HG03066 (cell line): ENCODE measurements at regions not wholly inside any gene's neighbourhood (a gene's known extent, or its start where the extent isn't known, plus 50 kb on each side); places are given as distances from the start of the nearest gene placed in this dataset.

ENCODE experiments used
- ATAC-seq: cut with Tn5 transposase; IDR thresholded peaks from one replicate; pipeline ENCODE4 v1.9.1; 2021; ENCODE audit warnings: low read depth; ENCODE audit not compliant: unreplicated experiment

DNA sequence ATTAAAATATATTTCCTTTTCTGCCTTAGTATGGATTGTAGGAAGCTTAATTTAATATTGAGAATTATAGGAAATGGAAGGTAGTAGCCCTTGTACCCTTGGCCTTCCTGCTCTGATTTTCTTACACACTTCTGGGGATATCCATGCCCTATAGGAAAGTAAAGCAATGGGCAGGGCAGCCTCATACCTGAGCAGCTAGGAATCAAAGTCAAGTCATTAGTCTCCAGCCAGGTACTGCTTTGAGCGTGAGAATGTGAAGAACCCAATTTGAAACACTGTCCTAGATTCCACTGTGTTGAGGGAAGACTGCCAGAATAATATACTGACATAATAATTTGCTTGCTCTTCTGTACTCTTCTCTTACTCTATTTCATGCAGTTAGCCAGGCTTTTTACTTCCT is 51.0 kb upstream of the L3MBTL3 start:
- ATAC-seq = no peak

- no peak for ATAC-seq
Measured at GRCh38 chr6:129966125-129966524, 52.3 kb upstream of the L3MBTL3 start.

DNA sequence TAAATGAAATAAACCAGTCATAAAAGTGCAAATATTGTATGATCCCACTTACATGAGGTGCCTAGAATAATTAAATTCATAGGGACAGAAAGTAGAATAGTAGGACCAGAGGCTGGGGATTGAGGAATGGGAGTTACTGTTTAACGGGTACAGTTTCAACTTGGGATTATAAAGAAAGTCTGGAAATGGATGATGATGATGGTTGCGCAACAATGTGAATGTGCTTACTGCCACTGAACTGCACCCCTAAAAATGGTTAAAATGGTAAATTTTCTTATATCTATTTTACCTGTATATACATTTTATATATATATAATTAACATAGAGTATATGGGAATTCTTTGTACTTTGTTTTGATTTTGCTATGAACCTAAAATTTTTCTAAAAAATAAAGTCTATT is 53.3 kb upstream of the L3MBTL3 start:
- ATAC-seq = no peak

DNA sequence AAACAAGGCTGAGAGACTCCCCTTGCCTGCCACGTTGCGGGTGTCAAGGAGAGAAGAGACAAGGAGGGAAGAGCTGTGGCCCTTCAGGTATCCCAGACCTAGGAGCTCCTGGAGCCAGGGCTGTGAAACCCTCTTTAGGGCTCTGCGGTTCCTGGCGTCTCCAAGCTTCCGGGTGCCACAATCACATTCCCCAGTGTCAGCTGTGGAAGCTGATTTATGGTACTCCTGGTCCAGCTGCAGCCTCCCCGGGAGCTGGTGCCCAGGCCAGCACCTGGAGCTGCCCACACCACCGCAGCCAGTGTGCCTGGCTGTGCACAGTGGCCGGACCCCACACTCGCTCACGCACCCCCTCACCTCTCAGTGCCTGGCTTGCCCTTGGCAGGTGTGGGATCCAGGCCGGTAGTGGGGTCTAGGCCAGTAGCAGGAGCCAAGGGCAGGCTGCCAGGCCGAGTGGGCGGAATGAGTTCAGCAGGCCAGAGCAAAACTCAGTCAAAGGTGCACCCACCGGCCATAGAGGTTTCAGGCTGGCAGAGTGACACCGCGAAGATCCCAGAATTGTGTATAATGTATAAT is 58.9 kb upstream of the L3MBTL3 start:
- ATAC-seq = no peak

- no peak for ATAC-seq
Measured at GRCh38 chr6:129957941-129958898, 60.2 kb upstream of the L3MBTL3 start.

DNA sequence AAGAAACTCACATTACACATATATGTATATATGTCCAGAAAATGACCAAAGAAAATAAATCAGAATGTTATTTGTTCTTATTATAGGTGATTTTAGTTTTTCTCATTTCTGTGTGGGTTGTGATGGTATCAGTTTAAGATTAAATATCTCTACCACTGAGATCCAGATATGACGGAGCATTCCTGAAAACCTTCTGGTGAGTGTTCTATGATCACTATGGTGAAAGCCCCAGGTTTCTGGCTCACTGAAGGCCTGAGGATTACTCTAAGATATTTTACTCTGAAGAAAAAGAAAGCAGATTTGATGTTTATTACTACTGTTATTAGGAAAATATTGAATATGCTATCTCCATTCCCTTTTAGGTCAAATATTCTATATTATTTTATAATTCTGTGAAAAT is 62.8 kb upstream of the L3MBTL3 start:
- ATAC-seq = no peak

GRCh38 chr6:129954749-129955431 is 63.5 kb upstream of the L3MBTL3 start:
- ATAC-seq = no peak

GRCh38 chr6:129947797-129948196 is 70.6 kb upstream of the L3MBTL3 start:
- ATAC-seq = no peak

GRCh38 chr6:129946439-129947140 is 71.8 kb upstream of the L3MBTL3 start:
- no peak for ATAC-seq

GRCh38 chr6:129943637-129944271 is 74.6 kb upstream of the L3MBTL3 start:
- ATAC-seq = no peak

GRCh38 chr6:129940454-129941195 is 77.8 kb upstream of the L3MBTL3 start:
- no peak for ATAC-seq

- no peak for ATAC-seq
Measured at GRCh38 chr6:129938249-129939020, 77.3 kb upstream of the TMEM244 start.

DNA sequence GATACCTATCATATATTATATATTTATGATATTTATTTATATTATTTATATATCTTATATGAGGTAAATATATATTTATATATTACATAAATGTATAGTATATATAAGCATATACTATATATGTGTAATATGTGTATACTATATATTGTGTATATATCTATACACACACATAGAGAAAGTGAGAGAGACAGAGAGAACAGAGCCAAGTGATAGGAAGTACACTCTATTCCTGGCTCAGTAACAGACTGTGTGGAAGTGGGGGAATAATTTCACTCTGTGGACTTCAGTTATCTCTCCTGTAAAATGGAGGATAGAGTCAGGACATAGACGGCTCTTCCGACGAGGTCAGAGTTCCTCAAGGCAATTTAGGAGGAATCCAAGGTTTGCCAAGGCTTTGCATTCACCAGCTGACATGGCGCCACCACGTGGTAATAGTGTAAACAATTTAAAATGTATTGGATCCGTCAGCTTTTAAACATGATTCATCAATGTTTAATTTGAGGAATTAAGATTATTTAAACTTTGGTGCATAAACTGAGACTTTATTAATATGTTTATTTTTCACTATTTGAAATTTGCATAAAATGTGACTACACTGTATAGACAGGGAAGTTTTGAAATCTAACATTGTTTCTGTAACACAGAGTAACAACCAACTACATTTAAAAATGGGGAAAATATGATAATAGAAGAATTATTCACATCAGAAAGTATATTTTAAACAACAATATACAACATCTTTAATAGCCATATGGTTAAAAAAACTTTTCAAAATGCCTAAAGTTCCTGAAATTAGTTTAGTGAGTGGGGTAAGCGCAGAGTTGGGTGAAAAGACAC is 75.4 kb upstream of the TMEM244 start:
- ATAC-seq = peak; percentile 68

DNA sequence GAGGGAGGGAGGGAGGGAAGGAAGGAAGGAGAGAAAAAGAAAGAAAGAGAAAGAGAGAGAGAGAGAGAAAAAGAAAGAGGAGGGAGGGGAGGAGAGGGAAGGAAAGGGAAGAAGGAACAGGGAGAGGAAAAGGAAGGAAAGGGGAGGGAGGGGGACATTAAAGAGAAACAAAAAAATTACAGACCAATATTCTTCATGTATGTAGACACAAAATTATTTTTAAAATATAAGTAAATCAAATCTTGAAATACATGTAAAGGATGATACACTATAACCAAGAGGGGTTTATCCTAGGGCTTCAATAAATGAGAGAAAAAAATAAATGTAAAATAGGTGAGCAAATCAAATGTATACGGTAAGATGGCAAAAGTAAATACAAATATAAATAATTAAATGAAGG is 71.2 kb upstream of the TMEM244 start:
- ATAC-seq = no peak

GRCh38 chr6:129929433-129929832 is 68.3 kb upstream of the TMEM244 start:
- no peak for ATAC-seq

DNA sequence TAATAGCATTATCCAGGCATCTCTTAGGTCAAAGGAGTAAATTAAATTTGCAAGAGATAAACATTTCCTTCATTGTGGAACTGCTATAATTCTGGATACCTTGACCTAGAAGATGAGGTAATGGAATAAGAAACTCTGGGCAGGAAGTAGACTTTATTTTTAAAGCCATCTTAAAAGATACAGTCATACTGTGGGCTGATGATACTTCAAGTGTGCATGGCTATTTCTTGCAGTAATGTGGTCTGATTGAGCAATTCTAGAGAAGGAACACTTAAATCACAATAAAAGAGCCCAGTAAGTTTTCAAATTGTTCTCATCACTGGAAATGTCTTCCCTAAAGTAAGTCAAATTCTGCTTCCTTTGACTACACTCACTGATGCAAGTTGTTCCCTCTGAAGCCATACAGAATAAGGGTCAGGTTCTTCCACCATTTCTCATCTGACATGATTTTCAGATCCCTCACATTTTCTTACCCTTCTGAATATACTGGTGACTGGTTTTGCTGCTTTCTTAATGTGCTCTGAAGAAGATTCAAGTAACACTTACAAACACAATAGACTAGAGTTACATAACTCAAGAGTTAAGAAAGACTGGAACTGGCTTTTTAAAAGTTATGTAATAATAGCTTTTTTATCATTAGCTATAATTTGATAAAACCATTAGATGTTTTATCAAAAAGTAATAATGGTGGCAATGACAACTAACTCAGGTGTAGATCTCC is 62.6 kb upstream of the TMEM244 start:
- no peak for ATAC-seq

DNA sequence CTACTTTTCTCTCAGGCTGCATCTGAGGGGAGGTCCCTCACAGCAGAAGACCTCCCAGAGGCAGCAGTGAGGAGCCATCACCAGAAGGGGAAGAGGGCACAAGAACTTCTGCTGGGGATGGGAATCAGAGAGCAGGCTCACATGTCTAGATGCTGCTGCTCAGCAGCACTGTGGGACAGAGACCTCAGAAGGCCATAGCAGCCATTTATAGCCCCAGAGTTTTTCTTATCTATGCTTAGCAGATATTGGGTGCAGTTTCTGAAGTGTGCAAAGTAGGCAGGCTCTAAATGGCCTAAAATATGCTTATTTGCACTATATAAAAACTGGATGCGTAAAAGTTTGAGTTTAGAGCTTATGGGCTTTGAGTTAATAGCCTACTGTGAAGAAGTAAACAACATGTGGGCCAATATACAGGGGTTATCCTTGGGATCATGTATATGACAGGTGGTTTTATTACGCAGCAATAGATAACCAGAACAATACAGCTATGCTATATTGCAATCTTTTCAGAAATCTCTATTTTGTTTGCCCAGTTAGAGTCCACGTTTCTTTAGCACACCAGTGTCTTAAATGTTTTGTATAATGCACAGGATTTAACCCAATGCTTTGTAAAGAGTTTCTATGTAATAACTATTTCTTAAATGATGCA is 60.2 kb upstream of the TMEM244 start:
- ATAC-seq = no peak
